Right lobe of liver (tissue), 4 donors: ENCODE measurements at regions not wholly inside any gene's neighbourhood (a gene's known extent, or its start where the extent isn't known, plus 50 kb on each side); places are given as distances from the start of the nearest gene placed in this dataset.

Experiments used
- POLR2A ChIP-seq: fragments of 450-650 bp; IDR thresholded peaks from one replicate; pipeline ENCODE4 v1.6.1; 2017; ENCODE audit warnings: antibody characterized with exemption, mild to moderate bottlenecking
- TF ChIP-seq, protein P1 (sequence below), 4 donors: fragments of 200-600 bp in 3 of 4; fragments of 450-650 bp in 1 of 4; IDR thresholded peaks; one replicate each; pipeline versions ENCODE4 v1.5.1 to v1.8.0; 2016 to 2022; ENCODE audit warnings: antibody characterized with exemption in 4 of 4, mild to moderate bottlenecking in 2 of 4
- donor health status: DM: no; HTN: no; CAD: no.
- donor health status: DM: no; HTN: no; CAD: no.
- donor health status: DM: no; HTN: yes; CAD: no.

DNA sequence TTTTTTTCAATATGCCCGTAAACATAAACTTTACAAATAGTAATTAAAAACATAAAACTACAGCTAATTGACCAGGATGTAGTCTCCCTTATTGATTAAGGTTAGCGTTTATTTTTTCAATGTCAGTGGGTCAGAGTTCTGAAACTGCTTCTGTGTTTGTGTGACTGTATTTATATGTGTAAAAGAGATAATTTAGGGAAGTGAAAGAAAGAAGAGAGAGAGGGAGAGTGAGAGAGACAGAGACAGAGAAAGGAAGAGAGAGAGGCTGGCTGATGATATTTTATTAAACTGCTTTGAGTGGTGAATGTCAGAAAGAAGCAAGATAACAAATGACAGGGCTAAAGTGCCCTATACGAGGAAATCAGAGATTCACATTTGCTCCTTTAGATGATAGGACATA lies 266.1 kb upstream of the PTCHD4 start:
- TF ChIP-seq, protein P1, sequence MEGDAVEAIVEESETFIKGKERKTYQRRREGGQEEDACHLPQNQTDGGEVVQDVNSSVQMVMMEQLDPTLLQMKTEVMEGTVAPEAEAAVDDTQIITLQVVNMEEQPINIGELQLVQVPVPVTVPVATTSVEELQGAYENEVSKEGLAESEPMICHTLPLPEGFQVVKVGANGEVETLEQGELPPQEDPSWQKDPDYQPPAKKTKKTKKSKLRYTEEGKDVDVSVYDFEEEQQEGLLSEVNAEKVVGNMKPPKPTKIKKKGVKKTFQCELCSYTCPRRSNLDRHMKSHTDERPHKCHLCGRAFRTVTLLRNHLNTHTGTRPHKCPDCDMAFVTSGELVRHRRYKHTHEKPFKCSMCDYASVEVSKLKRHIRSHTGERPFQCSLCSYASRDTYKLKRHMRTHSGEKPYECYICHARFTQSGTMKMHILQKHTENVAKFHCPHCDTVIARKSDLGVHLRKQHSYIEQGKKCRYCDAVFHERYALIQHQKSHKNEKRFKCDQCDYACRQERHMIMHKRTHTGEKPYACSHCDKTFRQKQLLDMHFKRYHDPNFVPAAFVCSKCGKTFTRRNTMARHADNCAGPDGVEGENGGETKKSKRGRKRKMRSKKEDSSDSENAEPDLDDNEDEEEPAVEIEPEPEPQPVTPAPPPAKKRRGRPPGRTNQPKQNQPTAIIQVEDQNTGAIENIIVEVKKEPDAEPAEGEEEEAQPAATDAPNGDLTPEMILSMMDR (IDR thresholded peaks at IDR 0.05): no peak
- no peak for TF ChIP-seq POLR2A
